GM12891 (cell line): ENCODE measurements at regions not wholly inside any gene's neighbourhood (a gene's known extent, or its start where the extent isn't known, plus 50 kb on each side); places are given as distances from the start of the nearest gene placed in this dataset.

Experiments used
- DNase-seq: peaks from one replicate; pipeline ENCODE4 v3.0.0; 2011; ENCODE audit warnings: low spot score; ENCODE audit not compliant: insufficient read length
- FAIRE-seq: peaks from 2 replicates; lab custom pipeline; 2011; peaks lifted over from hg19 to GRCh38; lab: Jason Lieb, UNC
- PAX5 ChIP-seq: IDR thresholded peaks from 2 replicates; pipeline ENCODE4 v1.6.1; 2011; ENCODE audit warnings: low read length, moderate library complexity, mild to moderate bottlenecking; ENCODE audit not compliant: insufficient read depth, severe bottlenecking
- POLR2A ChIP-seq: IDR thresholded peaks from 2 replicates; pipeline ENCODE4 v1.6.1; 2011; ENCODE audit warnings: low read depth, low read length, control low read depth
- POLR2AphosphoS5 ChIP-seq: IDR thresholded peaks from 2 replicates; pipeline ENCODE4 v1.6.1; 2011; ENCODE audit warnings: low read depth, low read length, control low read depth
- POU2F2 ChIP-seq: IDR thresholded peaks from 2 replicates; pipeline ENCODE4 v1.6.1; 2011; ENCODE audit warnings: low read depth, mild to moderate bottlenecking, control low read depth, low read length, moderate library complexity
- SPI1 ChIP-seq: IDR thresholded peaks from 2 replicates; pipeline ENCODE4 v1.6.1; 2011; ENCODE audit warnings: low read depth, low read length, control low read depth
- TAF1 ChIP-seq: IDR thresholded peaks from 2 replicates; pipeline ENCODE4 v1.6.1; 2011; ENCODE audit warnings: low read depth, low read length, control low read depth

DNA sequence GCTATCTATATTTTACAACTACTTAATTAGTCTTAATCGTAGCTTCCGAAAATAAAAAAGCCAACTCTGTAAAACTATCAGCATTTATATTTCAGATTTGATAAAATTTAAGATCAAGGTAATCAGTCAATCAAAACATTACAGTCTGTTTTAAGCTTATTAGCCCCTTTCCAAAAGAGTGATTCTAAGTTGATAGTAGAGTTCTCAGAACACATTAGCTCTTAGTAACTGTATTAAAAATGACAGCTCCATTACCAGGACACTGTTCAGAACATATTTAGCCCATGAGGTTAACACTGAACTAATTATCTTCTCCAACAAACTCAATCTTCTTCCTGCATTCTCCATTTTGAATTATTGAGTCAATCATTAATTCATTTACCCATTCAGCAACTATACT is 110.3 kb upstream of the PALS2 start:
- no peak for TF ChIP-seq PAX5
- no peak for TF ChIP-seq SPI1
- TF ChIP-seq POLR2AphosphoS5, result no peak
- TF ChIP-seq TAF1, result no peak
- TF ChIP-seq POLR2A, result no peak
- no peak for TF ChIP-seq POU2F2
- DNase-seq (no peak), FAIRE-seq (no peak)

DNA sequence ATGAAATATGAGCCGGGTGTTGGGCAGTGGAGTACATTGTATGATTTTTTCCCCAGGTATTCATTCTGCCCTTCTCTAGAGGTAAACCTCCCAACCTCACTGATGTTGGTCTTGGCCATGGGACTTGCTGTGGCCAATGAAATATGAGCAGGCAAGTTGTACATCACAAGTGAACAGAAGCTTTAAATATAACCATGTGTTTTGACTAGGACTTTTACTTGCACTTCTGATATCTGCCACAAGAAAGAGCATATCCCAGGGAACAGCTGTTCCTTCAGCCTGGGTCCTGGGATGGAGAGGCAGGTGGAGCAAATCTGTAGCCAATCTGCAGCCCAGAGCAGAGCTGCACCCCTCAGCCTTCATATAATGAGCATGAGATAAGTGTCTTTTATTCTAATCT is 109.8 kb upstream of the PALS2 start:
- no peak for DNase-seq
- TF ChIP-seq POU2F2, result no peak
- no peak for TF ChIP-seq SPI1
- no peak for TF ChIP-seq POLR2AphosphoS5
- TF ChIP-seq PAX5, result no peak
- TF ChIP-seq POLR2A, result no peak
- TF ChIP-seq TAF1, result no peak
- no peak for FAIRE-seq

DNA sequence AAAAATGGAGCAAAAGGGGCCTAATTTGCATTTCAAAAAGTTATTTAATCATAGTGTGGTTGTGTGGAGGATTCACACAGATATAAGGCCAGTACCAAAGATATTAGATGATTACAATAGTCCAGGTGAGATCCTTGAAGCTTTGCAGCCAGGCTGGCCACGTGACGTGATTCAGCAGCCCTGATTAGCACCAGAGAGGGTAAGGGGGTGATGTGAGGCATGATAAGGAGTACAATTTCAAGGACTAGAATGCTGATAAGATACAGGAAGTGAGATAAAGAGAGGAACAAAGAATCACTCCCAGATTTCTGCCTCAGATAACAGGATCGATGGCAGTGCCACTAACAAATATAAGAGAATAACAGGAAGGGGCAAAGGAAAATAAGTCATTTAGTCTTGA is 108.4 kb upstream of the PALS2 start:
- DNase-seq (no peak), FAIRE-seq (no peak)
- TF ChIP-seq POLR2AphosphoS5 (no peak), POU2F2 (no peak), PAX5 (no peak), TAF1 (no peak), POLR2A (no peak), SPI1 (no peak)

DNA sequence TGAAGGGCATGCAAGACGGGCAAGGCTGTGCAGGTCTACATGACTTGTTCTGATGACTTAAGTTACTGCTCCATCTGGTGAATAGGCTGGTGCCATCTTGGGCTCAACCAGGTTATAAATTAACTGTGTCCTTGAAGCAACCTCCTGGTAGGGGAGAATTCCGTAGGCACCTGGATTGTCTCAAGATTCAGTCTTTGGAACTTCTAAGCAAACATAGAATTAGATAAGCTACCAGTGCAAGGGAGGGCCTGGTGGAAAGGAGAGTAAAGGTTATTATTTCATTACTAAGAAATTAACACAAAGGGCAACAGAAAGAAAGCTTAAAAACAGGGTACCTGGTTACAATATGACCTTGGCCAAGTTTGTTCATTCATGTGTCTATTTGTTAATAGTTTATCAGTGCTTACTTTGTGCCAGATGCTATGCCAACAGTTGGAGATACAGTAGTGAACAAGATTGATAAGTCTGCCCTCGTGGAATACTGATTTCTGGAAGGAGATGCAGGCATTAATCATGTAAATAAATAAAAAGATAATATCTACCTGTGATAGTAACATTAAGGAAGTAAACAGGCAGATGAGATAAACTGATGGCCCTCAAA is 107.0 kb upstream of the PALS2 start:
- FAIRE-seq (no peak), DNase-seq (no peak)
- TF ChIP-seq PAX5 (no peak), SPI1 (no peak), POU2F2 (no peak), POLR2AphosphoS5 (no peak), POLR2A (no peak), TAF1 (no peak)

DNA sequence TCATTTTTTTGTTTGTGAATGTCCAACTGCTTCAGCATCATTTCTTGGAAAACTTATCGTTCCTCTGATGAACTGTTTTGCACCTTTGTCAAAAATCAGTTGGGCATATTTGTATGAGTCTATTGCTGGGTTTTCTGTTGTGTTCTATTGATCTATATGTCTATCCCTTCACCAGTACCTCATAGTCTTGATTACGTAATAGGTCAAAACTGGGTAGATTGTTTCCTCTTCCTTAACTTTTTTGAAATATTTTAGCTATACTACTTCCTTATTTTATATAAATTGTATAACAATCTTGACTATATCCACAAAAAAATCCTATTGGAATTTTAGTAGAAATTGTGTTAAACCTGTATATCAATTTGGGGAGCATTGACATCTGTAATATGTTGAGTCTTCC is 104.1 kb upstream of the PALS2 start:
- FAIRE-seq (no peak), DNase-seq (no peak)
- TF ChIP-seq SPI1, result no peak
- no peak for TF ChIP-seq PAX5
- TF ChIP-seq POLR2A, result no peak
- no peak for TF ChIP-seq POU2F2
- no peak for TF ChIP-seq POLR2AphosphoS5
- TF ChIP-seq TAF1, result no peak

DNA sequence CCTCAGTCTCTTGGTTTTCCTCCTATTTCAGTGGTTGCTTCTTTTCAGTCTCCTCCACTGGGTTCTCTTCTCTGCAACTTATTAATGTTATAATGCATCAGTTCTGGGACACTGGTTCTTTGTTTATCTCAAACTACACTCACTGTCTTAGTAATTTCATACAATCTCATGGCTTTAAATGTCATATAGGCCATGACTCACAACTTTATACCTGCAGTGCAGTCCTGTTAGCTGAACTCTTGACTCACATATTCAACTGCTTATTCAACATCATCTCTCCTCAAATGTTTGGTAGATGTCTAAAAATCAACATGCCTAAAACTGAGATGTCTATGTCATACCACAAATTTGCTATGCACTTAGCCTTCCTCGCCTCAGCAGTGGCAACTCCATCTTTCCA is 101.2 kb upstream of the PALS2 start:
- no peak for FAIRE-seq
- TF ChIP-seq TAF1 (no peak), POLR2A (no peak), POU2F2 (no peak), SPI1 (no peak), POLR2AphosphoS5 (no peak), PAX5 (no peak)
- no peak for DNase-seq

DNA sequence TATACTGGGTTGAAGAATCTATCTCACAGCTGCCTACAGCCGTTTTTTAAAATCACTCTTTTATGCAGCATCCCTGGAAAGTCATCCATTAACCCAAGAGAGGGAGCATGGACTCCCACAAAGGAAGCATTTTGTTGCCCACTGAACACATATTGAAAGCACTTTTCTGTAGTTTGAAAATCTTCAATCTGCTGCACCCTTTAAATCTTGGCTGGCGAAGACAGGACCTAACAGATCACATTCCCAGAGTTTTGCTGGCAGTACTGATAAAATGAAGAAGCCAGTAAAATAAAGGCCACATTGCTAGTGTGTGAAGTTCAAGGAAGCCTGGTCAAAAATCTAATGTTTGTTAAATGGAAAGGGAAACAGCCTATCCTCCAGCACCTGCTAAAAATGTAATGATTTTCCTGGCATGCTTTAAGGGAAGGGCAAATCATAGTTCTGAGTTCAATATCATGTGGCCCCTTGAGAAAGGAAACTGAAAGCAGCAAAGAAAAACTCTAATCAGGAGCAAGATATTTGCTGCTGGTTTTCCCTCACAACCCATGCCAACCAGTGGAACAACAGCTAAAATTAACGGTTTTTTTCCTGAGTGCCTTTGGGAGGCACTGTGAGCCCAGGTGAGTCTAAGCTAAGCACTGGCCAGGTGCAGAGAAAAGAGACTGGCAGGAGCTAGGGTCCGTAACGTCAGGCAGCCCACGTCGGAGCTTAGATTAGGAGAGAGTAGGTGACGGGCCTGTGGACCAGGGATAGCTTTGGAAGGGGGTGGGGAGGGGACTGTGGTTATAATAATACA is 97.9 kb upstream of the PALS2 start:
- DNase-seq (no peak), FAIRE-seq (no peak)
- no peak for TF ChIP-seq TAF1

DNA sequence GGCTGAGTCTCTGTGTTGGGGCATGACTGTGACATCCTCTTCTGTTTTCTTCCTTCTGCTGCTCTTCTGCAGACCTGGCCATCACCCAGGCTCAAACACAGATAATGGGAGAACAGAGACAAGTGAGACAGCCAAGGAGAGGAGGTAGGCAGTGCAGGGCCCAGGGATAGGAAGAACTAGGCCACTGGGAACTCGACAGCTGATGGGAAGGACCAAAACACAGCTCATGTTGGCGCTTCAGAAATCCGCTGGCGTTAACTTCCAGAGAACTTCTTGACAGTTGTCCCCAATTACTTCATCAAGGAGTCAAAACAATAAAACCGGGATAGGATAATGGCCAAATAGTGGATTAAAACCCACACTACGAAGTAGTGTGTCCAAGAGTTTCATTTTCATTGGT is 97.0 kb upstream of the PALS2 start:
- DNase-seq (no peak), FAIRE-seq (no peak)
- TF ChIP-seq POLR2AphosphoS5 (no peak), POU2F2 (no peak), PAX5 (no peak), SPI1 (no peak), TAF1 (no peak), POLR2A (no peak)

DNA sequence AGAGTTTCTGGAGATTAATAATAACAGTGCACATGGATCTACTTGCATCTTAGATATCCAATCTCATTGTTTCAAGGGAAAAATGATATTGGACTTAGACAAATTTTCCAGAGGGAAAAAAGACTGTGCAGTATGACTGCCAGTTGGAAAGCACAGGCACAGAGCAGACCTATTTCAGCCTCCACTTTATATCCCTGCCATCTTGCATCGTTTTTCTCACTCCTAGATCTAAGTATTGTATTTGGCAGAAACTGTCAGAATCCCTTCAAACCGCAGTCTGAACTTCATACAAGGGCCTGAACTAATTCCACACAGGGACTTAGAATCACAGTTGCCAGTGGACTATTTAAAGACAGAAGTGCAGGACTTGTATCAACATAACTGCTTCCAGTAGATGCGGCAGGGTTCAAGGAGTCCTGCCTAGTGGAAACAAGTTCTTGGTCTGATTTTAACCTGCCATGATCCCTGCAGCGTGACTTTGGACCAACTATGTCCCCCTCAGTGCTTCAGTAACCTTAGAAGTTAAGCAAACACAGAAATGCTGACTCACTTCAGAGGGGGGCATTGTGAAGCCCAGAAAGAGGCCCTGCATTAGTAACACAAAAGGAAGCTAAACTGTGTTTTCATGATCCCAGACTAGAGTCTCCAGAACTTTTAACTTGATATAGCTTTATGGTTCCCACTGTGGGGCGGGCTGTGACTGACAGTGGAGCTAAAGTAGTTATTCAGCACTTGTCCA is 95.7 kb upstream of the PALS2 start:
- DNase-seq (no peak), FAIRE-seq (no peak)
- no peak for TF ChIP-seq POU2F2
- TF ChIP-seq TAF1, result no peak
- no peak for TF ChIP-seq POLR2AphosphoS5
- TF ChIP-seq SPI1, result no peak
- no peak for TF ChIP-seq POLR2A
- no peak for TF ChIP-seq PAX5

DNA sequence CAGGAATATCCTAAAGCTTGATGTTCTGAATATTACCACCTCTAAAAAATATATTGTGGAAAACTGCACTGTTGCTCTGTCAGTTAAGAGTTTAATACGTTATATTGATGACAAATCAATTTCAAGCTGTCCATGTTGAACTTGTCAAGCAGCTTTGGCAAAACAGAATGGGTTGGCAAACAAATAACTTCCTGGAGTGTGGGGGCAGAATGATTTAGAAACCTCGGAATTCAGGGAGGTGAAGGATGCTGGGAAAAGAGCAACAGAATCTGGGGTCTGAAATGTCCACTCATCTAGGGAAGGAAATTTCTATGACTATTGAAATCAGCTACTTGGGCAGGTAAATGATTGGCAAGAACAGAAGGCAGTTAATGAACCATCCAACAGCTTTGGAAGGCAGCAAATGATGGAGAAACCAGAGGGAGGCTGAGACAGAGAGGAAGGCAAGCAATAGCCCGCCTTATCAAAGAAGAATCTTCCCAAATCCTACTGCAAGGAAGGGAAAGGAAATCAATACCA is 95.1 kb upstream of the PALS2 start:
- FAIRE-seq, result no peak
- no peak for TF ChIP-seq SPI1
- no peak for TF ChIP-seq PAX5
- TF ChIP-seq POLR2AphosphoS5, result no peak
- TF ChIP-seq TAF1, result no peak
- no peak for TF ChIP-seq POU2F2
- no peak for TF ChIP-seq POLR2A
- DNase-seq, result no peak
